ENCODE measurements at regions not wholly inside any gene's neighbourhood (a gene's known extent, or its start where the extent isn't known, plus 50 kb on each side); places are given as distances from the start of the nearest gene placed in this dataset.

DNA sequence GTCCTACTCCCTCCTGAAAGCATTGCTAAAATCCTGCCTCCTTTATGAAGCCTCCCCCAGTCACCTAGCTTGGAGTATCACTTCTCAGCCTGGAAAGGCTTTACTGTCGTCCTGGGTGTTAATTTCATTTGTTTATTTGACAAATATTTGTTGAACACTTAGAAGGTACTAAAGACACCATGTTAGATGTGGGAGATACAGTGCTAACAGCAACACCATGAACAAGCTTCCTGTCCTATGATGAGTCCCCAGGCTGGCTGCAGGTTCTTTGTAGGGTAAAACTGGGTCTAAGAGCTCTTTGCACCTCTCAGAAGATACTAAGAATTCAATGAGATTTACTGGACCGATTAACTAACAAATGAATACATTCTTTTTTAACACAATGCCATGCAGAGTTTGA, 109.2 kb upstream of the TMEM170B start:
- no peak overlapping the region for H3K4me3 ChIP-seq (ENCODE audit: low read depth, low read length)
- no peak for DNase-seq (ENCODE audit: low read depth)
- TF ChIP-seq, protein P1, sequence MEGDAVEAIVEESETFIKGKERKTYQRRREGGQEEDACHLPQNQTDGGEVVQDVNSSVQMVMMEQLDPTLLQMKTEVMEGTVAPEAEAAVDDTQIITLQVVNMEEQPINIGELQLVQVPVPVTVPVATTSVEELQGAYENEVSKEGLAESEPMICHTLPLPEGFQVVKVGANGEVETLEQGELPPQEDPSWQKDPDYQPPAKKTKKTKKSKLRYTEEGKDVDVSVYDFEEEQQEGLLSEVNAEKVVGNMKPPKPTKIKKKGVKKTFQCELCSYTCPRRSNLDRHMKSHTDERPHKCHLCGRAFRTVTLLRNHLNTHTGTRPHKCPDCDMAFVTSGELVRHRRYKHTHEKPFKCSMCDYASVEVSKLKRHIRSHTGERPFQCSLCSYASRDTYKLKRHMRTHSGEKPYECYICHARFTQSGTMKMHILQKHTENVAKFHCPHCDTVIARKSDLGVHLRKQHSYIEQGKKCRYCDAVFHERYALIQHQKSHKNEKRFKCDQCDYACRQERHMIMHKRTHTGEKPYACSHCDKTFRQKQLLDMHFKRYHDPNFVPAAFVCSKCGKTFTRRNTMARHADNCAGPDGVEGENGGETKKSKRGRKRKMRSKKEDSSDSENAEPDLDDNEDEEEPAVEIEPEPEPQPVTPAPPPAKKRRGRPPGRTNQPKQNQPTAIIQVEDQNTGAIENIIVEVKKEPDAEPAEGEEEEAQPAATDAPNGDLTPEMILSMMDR (IDR thresholded peaks at IDR 0.05; ENCODE audit: low read depth, low read length, missing control alignments), result no peak

GRCh38 chr6:11427723-11428245, 109.8 kb upstream of the TMEM170B start:
- H3K4me3 ChIP-seq (ENCODE audit: low read depth, low read length), result no peak overlapping the region

GRCh38 chr6:11427091-11427722, 110.3 kb upstream of the TMEM170B start:
- TF ChIP-seq, protein P1 (IDR thresholded peaks at IDR 0.05; ENCODE audit: low read depth, low read length, missing control alignments), result no peak
- DNase-seq (ENCODE audit: low read depth), result no peak
- H3K4me3 ChIP-seq (ENCODE audit: low read depth, low read length), result no peak overlapping the region

More at GRCh38 chr6:11427723-11428245, 109.8 kb upstream of the TMEM170B start:
- TF ChIP-seq, protein P1 (IDR thresholded peaks at IDR 0.05; ENCODE audit: low read depth, low read length, missing control alignments), result no peak
- DNase-seq (ENCODE audit: low read depth), result no peak

GRCh38 chr6:11426571-11426970, 111.0 kb upstream of the TMEM170B start:
- H3K4me3 ChIP-seq (ENCODE audit: low read depth, low read length), result no peak overlapping the region
- TF ChIP-seq, protein P1 (IDR thresholded peaks at IDR 0.05; ENCODE audit: low read depth, low read length, missing control alignments), result no peak
- no peak for DNase-seq (ENCODE audit: low read depth)

GRCh38 chr6:11425876-11426275, 111.7 kb upstream of the TMEM170B start:
- TF ChIP-seq, protein P1 (IDR thresholded peaks at IDR 0.05; ENCODE audit: low read depth, low read length, missing control alignments), result no peak
- H3K4me3 ChIP-seq (ENCODE audit: low read depth, low read length), result no peak overlapping the region
- no peak for DNase-seq (ENCODE audit: low read depth)

DNA sequence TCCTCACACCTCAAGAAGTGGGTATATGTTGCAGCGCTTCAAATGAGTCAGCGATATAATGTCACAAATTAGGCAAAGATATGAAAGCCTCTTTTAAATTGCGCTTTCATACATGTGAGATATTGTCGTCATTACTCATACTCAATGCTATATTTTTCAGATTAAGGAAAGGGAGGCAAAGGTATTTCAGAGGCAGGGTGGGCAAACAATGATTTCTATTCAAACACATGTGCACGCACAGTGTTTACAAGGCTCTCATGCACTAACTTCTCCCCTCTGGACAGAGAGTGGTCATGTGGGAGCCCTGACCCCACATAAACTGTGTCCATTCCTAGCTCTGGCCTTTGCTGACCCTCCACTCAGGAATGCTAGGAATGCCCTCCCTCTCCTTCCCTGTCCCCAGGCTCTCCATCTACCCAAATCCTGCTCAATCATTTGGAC, 112.1 kb upstream of the TMEM170B start:
- H3K4me3 ChIP-seq (ENCODE audit: low read depth, low read length), result no peak overlapping the region
- TF ChIP-seq, protein P1 (IDR thresholded peaks at IDR 0.05; ENCODE audit: low read depth, low read length, missing control alignments), result no peak
- DNase-seq (ENCODE audit: low read depth), result no peak

Data from GM12864 (cell line).